WTC11 (cell line): ENCODE measurements at regions not wholly inside any gene's neighbourhood (a gene's known extent, or its start where the extent isn't known, plus 50 kb on each side); places are given as distances from the start of the nearest gene placed in this dataset.

Source experiments
- ATAC-seq: fragments of 200-7000 bp; cut with Tn5 transposase; 2 replicates; pipeline ENCODE4 v1.10.0; 2021; ENCODE audit warnings: mild to moderate bottlenecking, moderate library complexity
- CTCF ChIA-PET: fragments of 300-600 bp; sonication (Branson Sonifier 250); formaldehyde crosslinking; loops from one replicate; lab custom pipeline; 2021; ENCODE audit warnings: antibody characterized with exemption; lab: Charles Lee
- POLR2A ChIA-PET: fragments of 350-600 bp; sonication (Branson Sonifier 250); formaldehyde crosslinking; loops from one replicate; lab custom pipeline; 2021; ENCODE audit warnings: antibody characterized with exemption; lab: Charles Lee
- DNase-seq: peaks from one replicate; pipeline ENCODE4 v3.0.0; 2021; ENCODE audit warnings: low spot score
- H3K27ac Mint-ChIP-seq: 2 replicates; pipeline ENCODE4 v1.8.0; 2021; ENCODE audit warnings: mixed read lengths
- H3K27me3 Mint-ChIP-seq: 2 replicates; pipeline ENCODE4 v1.8.0; 2021; ENCODE audit warnings: low read depth, mild to moderate bottlenecking, moderate library complexity, mixed read lengths
- H3K36me3 Mint-ChIP-seq: 2 replicates; pipeline ENCODE4 v1.8.0; 2021; ENCODE audit warnings: mixed read lengths
- H3K4me1 Mint-ChIP-seq: 2 replicates; pipeline ENCODE4 v1.8.0; 2022; ENCODE audit warnings: mixed read lengths
- H3K4me3 Mint-ChIP-seq: 2 replicates; pipeline ENCODE4 v1.8.0; 2021; ENCODE audit warnings: mild to moderate bottlenecking, moderate library complexity, mixed read lengths
- H3K9me3 Mint-ChIP-seq: 2 replicates; pipeline ENCODE4 v1.8.0; 2021; ENCODE audit warnings: mixed read lengths
- CBFB ChIP-seq: sonication (generic); formaldehyde crosslinking; IDR thresholded peaks from 2 replicates; pipeline ENCODE4 v1.8.1; 2022; ENCODE audit warnings: mild to moderate bottlenecking, low read depth, missing genetic modification reagents
- ETV6 ChIP-seq: sonication (generic); formaldehyde crosslinking; IDR thresholded peaks from 2 replicates; pipeline ENCODE4 v1.8.1; 2022; ENCODE audit warnings: mild to moderate bottlenecking, missing genetic modification reagents
- FOXK1 ChIP-seq: sonication (generic); formaldehyde crosslinking; IDR thresholded peaks from 2 replicates; pipeline ENCODE4 v1.8.0; 2022; ENCODE audit warnings: mild to moderate bottlenecking, moderate library complexity, missing genetic modification reagents
- FOXP1 ChIP-seq: sonication (generic); formaldehyde crosslinking; IDR thresholded peaks from 2 replicates; pipeline ENCODE4 v1.8.0; 2022; ENCODE audit warnings: missing genetic modification reagents, mild to moderate bottlenecking, moderate library complexity, borderline replicate concordance
- GABPB1 ChIP-seq: sonication (generic); formaldehyde crosslinking; IDR thresholded peaks from 2 replicates; pipeline ENCODE4 v1.8.1; 2023; ENCODE audit warnings: mild to moderate bottlenecking, missing genetic modification reagents
- PRRX2 ChIP-seq: fragments of 250-450 bp; sonication (Bioruptor Pico); IDR thresholded peaks from 2 replicates; pipeline ENCODE4 v1.8.0; 2021; ENCODE audit warnings: mild to moderate bottlenecking
- TP53 ChIP-seq: sonication (generic); formaldehyde crosslinking; IDR thresholded peaks from 2 replicates; pipeline ENCODE4 v1.8.1; 2023; ENCODE audit warnings: mild to moderate bottlenecking, missing genetic modification reagents
- TF ChIP-seq, protein P1 (sequence below): sonication (generic); formaldehyde crosslinking; IDR thresholded peaks from 2 replicates; pipeline ENCODE4 v1.8.0; 2023; ENCODE audit warnings: missing genetic modification reagents
- TF ChIP-seq, protein P2 (sequence below): fragments of 250-450 bp; sonication (Bioruptor Pico); IDR thresholded peaks from 2 replicates; pipeline ENCODE4 v1.9.0; 2021; ENCODE audit warnings: mild to moderate bottlenecking, borderline replicate concordance
- TF ChIP-seq, protein P3 (sequence below): sonication (generic); formaldehyde crosslinking; conservative IDR thresholded peaks from 2 replicates; pipeline ENCODE4 v1.8.1; 2022; ENCODE audit warnings: mild to moderate bottlenecking, missing genetic modification reagents
- TF ChIP-seq, protein P4 (sequence below): sonication (generic); formaldehyde crosslinking; IDR thresholded peaks from 2 replicates; pipeline ENCODE4 v1.8.1; 2022; ENCODE audit warnings: mild to moderate bottlenecking, missing genetic modification reagents, moderate library complexity, borderline replicate concordance
- TF ChIP-seq, protein P5 (sequence below): sonication (generic); formaldehyde crosslinking; IDR thresholded peaks from 2 replicates; pipeline ENCODE4 v1.8.1; 2023; ENCODE audit warnings: mild to moderate bottlenecking, missing genetic modification reagents

DNA sequence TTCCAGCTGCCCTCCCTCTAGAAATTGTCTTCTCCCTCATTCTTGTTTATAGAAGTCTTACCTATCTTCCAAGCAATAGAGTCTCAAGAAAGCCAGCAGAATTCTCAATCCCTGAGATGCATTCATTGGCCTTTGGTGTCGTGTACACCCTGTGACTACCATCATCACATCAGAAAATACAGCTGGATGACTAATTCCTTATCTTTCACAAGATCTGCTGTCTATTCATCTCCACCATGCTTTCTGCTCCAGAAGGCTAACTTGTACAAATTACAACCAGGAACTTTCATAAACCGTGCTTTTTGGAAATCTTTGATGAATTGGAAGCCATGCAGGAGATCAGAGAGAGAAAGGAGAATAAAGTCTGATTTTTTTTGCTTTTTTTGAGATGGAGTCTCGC lies 1062.9 kb upstream of the GHITM start:
- ChIA-PET CTCF (no interaction called here), POLR2A (no interaction called here)
- TF ChIP-seq, protein P1, sequence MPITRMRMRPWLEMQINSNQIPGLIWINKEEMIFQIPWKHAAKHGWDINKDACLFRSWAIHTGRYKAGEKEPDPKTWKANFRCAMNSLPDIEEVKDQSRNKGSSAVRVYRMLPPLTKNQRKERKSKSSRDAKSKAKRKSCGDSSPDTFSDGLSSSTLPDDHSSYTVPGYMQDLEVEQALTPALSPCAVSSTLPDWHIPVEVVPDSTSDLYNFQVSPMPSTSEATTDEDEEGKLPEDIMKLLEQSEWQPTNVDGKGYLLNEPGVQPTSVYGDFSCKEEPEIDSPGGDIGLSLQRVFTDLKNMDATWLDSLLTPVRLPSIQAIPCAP (CRISPR knock-in tag), result no peak
- TF ChIP-seq TP53 (CRISPR knock-in tag) (no peak), FOXK1 (CRISPR knock-in tag) (no peak), GABPB1 (CRISPR knock-in tag) (no peak)
- TF ChIP-seq, protein P2, sequence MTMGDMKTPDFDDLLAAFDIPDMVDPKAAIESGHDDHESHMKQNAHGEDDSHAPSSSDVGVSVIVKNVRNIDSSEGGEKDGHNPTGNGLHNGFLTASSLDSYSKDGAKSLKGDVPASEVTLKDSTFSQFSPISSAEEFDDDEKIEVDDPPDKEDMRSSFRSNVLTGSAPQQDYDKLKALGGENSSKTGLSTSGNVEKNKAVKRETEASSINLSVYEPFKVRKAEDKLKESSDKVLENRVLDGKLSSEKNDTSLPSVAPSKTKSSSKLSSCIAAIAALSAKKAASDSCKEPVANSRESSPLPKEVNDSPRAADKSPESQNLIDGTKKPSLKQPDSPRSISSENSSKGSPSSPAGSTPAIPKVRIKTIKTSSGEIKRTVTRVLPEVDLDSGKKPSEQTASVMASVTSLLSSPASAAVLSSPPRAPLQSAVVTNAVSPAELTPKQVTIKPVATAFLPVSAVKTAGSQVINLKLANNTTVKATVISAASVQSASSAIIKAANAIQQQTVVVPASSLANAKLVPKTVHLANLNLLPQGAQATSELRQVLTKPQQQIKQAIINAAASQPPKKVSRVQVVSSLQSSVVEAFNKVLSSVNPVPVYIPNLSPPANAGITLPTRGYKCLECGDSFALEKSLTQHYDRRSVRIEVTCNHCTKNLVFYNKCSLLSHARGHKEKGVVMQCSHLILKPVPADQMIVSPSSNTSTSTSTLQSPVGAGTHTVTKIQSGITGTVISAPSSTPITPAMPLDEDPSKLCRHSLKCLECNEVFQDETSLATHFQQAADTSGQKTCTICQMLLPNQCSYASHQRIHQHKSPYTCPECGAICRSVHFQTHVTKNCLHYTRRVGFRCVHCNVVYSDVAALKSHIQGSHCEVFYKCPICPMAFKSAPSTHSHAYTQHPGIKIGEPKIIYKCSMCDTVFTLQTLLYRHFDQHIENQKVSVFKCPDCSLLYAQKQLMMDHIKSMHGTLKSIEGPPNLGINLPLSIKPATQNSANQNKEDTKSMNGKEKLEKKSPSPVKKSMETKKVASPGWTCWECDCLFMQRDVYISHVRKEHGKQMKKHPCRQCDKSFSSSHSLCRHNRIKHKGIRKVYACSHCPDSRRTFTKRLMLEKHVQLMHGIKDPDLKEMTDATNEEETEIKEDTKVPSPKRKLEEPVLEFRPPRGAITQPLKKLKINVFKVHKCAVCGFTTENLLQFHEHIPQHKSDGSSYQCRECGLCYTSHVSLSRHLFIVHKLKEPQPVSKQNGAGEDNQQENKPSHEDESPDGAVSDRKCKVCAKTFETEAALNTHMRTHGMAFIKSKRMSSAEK (CRISPR knock-in tag), result no peak
- Mint-ChIP-seq H3K4me3 (no peak overlapping the region), H3K9me3 (peaks cover 36% of the 10 kb centered on the region), H3K36me3 (peaks cover 22% of the 10 kb centered on the region), H3K27ac (no peak overlapping the region), H3K27me3 (no peaks in the 10 kb centered on the region), H3K4me1 (peaks cover 32% of the 10 kb centered on the region)
- DNase-seq, result no peak
- ATAC-seq, result no peak

DNA sequence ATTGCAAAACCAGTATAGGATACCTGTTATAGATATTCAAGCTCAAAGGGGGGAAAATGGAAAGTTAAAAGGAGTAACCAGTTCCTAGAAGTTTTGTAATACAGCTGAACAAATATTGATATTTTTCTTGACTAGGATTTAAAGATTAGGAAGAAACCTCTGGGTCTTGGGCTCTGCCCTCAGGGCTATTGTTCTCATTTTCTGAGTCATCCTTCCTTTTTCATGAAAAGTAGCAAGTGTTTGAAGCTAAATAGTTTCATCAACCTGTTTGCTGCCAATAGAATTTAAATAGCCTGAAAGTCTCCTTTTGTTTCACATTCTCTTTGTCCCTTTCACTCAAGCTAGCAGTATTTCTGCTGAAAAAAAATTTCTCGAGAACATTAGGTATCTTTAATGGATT lies 1061.1 kb upstream of the GHITM start:
- TF ChIP-seq TP53 (CRISPR knock-in tag), result no peak
- peak; percentile 79 for ATAC-seq
- Mint-ChIP-seq H3K4me1 (peaks cover 31% of the 10 kb centered on the region), H3K4me3 (no peak overlapping the region), H3K27ac (peak overlapping the region; percentile 94), H3K9me3 (peaks cover 52% of the 10 kb centered on the region), H3K27me3 (no peaks in the 10 kb centered on the region), H3K36me3 (peaks cover 35% of the 10 kb centered on the region)
- ChIA-PET POLR2A (no interaction called here), CTCF (no interaction called here)
- no peak for DNase-seq

DNA sequence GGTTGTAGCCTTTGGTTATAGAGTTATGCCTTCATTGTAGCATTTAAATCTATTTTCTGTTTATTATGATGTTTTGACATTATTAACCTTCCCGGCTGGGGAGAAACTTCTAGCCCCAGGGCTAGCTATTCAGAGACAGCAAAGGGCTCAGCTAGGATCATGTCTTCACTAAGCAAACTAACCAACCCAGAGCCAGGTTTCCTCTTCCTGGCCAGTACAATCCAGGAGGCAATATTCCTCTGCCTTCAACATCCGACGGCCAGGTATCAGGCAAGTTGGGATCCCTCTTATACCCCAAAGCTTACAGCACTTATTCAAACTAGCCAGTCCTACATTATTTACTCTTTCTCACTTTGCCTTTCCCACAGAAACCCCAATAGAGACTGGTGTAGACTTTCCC lies 1060.7 kb upstream of the GHITM start:
- peak; percentile 72 for ATAC-seq
- TF ChIP-seq, protein P3, sequence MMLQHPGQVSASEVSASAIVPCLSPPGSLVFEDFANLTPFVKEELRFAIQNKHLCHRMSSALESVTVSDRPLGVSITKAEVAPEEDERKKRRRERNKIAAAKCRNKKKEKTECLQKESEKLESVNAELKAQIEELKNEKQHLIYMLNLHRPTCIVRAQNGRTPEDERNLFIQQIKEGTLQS (CRISPR knock-in tag), result no peak
- TF ChIP-seq FOXP1 (CRISPR knock-in tag), result no peak
- TF ChIP-seq, protein P4, sequence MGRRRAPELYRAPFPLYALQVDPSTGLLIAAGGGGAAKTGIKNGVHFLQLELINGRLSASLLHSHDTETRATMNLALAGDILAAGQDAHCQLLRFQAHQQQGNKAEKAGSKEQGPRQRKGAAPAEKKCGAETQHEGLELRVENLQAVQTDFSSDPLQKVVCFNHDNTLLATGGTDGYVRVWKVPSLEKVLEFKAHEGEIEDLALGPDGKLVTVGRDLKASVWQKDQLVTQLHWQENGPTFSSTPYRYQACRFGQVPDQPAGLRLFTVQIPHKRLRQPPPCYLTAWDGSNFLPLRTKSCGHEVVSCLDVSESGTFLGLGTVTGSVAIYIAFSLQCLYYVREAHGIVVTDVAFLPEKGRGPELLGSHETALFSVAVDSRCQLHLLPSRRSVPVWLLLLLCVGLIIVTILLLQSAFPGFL (CRISPR knock-in tag), result no peak
- no peak for TF ChIP-seq CBFB (CRISPR knock-in tag)
- no peak for TF ChIP-seq ETV6 (CRISPR knock-in tag)
- TF ChIP-seq PRRX2, result no peak
- no peak for TF ChIP-seq GABPB1 (CRISPR knock-in tag)
- TF ChIP-seq, protein P5, sequence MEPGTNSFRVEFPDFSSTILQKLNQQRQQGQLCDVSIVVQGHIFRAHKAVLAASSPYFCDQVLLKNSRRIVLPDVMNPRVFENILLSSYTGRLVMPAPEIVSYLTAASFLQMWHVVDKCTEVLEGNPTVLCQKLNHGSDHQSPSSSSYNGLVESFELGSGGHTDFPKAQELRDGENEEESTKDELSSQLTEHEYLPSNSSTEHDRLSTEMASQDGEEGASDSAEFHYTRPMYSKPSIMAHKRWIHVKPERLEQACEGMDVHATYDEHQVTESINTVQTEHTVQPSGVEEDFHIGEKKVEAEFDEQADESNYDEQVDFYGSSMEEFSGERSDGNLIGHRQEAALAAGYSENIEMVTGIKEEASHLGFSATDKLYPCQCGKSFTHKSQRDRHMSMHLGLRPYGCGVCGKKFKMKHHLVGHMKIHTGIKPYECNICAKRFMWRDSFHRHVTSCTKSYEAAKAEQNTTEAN (CRISPR knock-in tag), result no peak
- Mint-ChIP-seq H3K36me3 (peaks cover 36% of the 10 kb centered on the region), H3K4me3 (no peak overlapping the region), H3K27me3 (no peaks in the 10 kb centered on the region), H3K4me1 (peaks cover 26% of the 10 kb centered on the region), H3K9me3 (peaks cover 52% of the 10 kb centered on the region), H3K27ac (peak overlapping the region; percentile 94)
- POLR2A ChIA-PET, result no interaction called here
- DNase-seq, result no peak
- CTCF ChIA-PET, result interaction anchor here (0.6 kb wide), 1 partner anchor 265 kb away, joined by 3 read pairs; no protein-coding TSS in a partner anchor
